Caco-2 (cell line): ENCODE measurements at regions not wholly inside any gene's neighbourhood (a gene's known extent, or its start where the extent isn't known, plus 50 kb on each side); places are given as distances from the start of the nearest gene placed in this dataset.

ENCODE experiments used
- BruUV-seq: library from RNA; stranded (reverse); fragments of 400-500 nt; replicated peaks from 2 replicates; lab custom pipeline; 2021; lab: Mats Ljungman, UMichigan
- CTCF ChIA-PET: fragments of 300-600 bp; sonication (Branson Sonifier 250); formaldehyde crosslinking; loops from one replicate; lab custom pipeline; 2022; ENCODE audit warnings: antibody characterized with exemption; lab: Charles Lee
- POLR2A ChIA-PET: fragments of 300-600 bp; sonication (Branson Sonifier 250); formaldehyde crosslinking; loops from one replicate; lab custom pipeline; 2022; ENCODE audit warnings: antibody characterized with exemption; lab: Charles Lee
- DNase-seq, 2 experiments: peaks; one replicate each; pipeline versions ENCODE4 v3.0.0 to v3.0.0-alpha.2; 2020 to 2022
- H3K27me3 ChIP-seq: replicated peaks from 2 replicates; pipeline ENCODE4 v1.6.0; 2011; ENCODE audit warnings: low read length; ENCODE audit not compliant: control insufficient read depth, insufficient read depth
- H3K36me3 ChIP-seq: 2 replicates; pipeline ENCODE4 v1.5.1; 2011; ENCODE audit warnings: low read length; ENCODE audit not compliant: control insufficient read depth, insufficient read depth
- H3K4me1 ChIP-seq: fragments of 250-450 bp; sonication (Bioruptor Pico); 2 replicates; pipeline ENCODE4 v1.5.1; 2020; ENCODE audit warnings: mild to moderate bottlenecking
- H3K4me3 ChIP-seq: 2 replicates; pipeline ENCODE4 v1.5.1; 2011; ENCODE audit warnings: low read depth, mild to moderate bottlenecking, control low read depth, low read length
- H3K9me3 ChIP-seq: fragments of 250-450 bp; sonication (Bioruptor Pico); 2 replicates; pipeline ENCODE4 v1.5.1; 2020; ENCODE audit warnings: mild to moderate bottlenecking, moderate library complexity
- H3K27ac Mint-ChIP-seq: one replicate; pipeline ENCODE4 v1.8.0; 2022; ENCODE audit warnings: mixed read lengths; ENCODE audit not compliant: unreplicated experiment
- H3K27me3 Mint-ChIP-seq: one replicate; pipeline ENCODE4 v1.8.0; 2022; ENCODE audit warnings: mixed read lengths; ENCODE audit not compliant: insufficient read depth, unreplicated experiment
- H3K36me3 Mint-ChIP-seq: one replicate; pipeline ENCODE4 v1.8.0; 2022; ENCODE audit warnings: mild to moderate bottlenecking, mixed read lengths; ENCODE audit not compliant: insufficient read depth, unreplicated experiment
- H3K4me1 Mint-ChIP-seq: one replicate; pipeline ENCODE4 v1.8.0; 2022; ENCODE audit warnings: low read depth, mixed read lengths; ENCODE audit not compliant: unreplicated experiment
- H3K4me3 Mint-ChIP-seq: one replicate; pipeline ENCODE4 v1.8.0; 2022; ENCODE audit warnings: mild to moderate bottlenecking, moderate library complexity, mixed read lengths; ENCODE audit not compliant: unreplicated experiment
- H3K9me3 Mint-ChIP-seq: one replicate; pipeline ENCODE4 v1.8.0; 2022; ENCODE audit warnings: mixed read lengths; ENCODE audit not compliant: unreplicated experiment
- CTCF ChIP-seq, 2 experiments: fragments of 200-600 bp in 1 of 2; IDR thresholded peaks; 1 replicate in 1 of 2; 2 replicates in 1 of 2; pipeline versions ENCODE4 v1.5.1 to v1.8.0; 2011 to 2022; ENCODE audit warnings: antibody characterized with exemption in 1 of 2, control low read depth in 1 of 2, inconsistent platforms in 1 of 2, low read depth in 1 of 2, low read length in 1 of 2, mild to moderate bottlenecking in 1 of 2, moderate library complexity in 1 of 2; ENCODE audit not compliant: insufficient read depth in 1 of 2, severe bottlenecking in 1 of 2, unreplicated experiment in 1 of 2
- intact Hi-C: fragments of 100-400 bp; cut with micrococcal nuclease; formaldehyde crosslinking; loops from one replicate; pipeline ENCODE4 v1.10.0; 2022; ENCODE audit not compliant: unreplicated experiment

DNA sequence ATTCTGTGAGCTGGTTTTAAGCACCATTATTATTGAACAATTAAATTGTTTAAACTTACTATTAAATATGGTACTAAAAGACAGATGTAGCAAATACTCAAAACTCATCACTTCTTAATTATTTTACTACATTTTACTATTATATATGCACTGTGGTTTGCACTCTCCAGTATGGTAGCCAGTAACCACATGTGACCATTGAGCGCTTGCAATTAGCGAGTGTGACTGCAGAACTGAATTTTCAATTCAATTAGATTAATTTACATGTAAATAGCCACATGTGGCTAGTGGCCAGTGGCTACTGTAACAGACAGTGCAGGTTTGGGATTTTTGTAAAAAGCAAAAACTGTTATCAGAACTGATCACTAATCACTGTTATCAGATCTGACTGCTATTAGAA is 208.2 kb upstream of the SOX21 start:
- ChIA-PET POLR2A (no interaction called here), CTCF (no interaction called here)
- Histone ChIP-seq H3K9me3 (no peaks in the 10 kb centered on the region), H3K36me3 (no peaks in the 10 kb centered on the region), H3K27me3 (no peaks in the 10 kb centered on the region), H3K4me1 (no peaks in the 10 kb centered on the region), H3K4me3 (no peak overlapping the region)
- no TSS peak for BruUV-seq
- no peak for DNase-seq
- peaks cover 7% of the 10 kb centered on the region for H3K4me1 Mint-ChIP-seq
- TF ChIP-seq CTCF (IDR thresholded peaks at IDR 0.05; ENCODE audit: insufficient read depth in 1 of 2, low read depth in 1 of 2, low read length in 1 of 2, severe bottlenecking in 1 of 2, unreplicated experiment in 1 of 2) = no peak
- no peaks in the 10 kb centered on the region for H3K9me3 Mint-ChIP-seq
- H3K27me3 Mint-ChIP-seq = peaks cover 4% of the 10 kb centered on the region
- no peak overlapping the region for H3K4me3 Mint-ChIP-seq
- no peaks in the 10 kb centered on the region for H3K36me3 Mint-ChIP-seq
- intact Hi-C loops = no loop called here
- H3K27ac Mint-ChIP-seq = no peak overlapping the region

DNA sequence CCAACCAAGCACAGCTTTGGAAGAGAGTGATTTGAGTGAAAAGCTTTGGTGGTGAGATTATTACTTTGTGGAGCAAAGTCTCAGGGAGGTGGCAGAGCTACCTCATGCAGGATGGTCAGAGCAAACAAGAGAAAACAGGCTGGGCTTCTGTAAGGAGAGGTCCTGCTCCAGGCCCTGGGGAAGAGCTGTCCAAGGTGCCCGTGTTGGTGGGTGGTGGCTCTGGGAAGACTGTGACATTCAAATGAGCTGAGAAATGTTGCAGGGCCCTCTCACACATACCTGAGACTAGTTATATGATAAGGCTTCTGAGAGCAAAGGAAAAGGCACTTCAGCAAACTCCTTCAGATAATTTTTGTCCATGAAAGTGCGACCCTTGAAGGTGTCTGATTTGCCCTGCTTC is 205.5 kb upstream of the SOX21 start:
- Histone ChIP-seq H3K4me3 (no peak overlapping the region), H3K36me3 (no peaks in the 10 kb centered on the region), H3K27me3 (no peaks in the 10 kb centered on the region), H3K9me3 (no peaks in the 10 kb centered on the region), H3K4me1 (no peaks in the 10 kb centered on the region)
- Mint-ChIP-seq H3K36me3 (no peaks in the 10 kb centered on the region), H3K27ac (no peak overlapping the region), H3K4me3 (no peak overlapping the region), H3K27me3 (peaks cover 11% of the 10 kb centered on the region), H3K9me3 (no peaks in the 10 kb centered on the region), H3K4me1 (peaks cover 7% of the 10 kb centered on the region)
- no peak for TF ChIP-seq CTCF (IDR thresholded peaks at IDR 0.05; ENCODE audit: insufficient read depth in 1 of 2, low read depth in 1 of 2, low read length in 1 of 2, severe bottlenecking in 1 of 2, unreplicated experiment in 1 of 2)
- intact Hi-C loops = no loop called here
- CTCF ChIA-PET = no interaction called here
- peak; percentile 43 to 45 for DNase-seq
- POLR2A ChIA-PET = no interaction called here
- no TSS peak for BruUV-seq

DNA sequence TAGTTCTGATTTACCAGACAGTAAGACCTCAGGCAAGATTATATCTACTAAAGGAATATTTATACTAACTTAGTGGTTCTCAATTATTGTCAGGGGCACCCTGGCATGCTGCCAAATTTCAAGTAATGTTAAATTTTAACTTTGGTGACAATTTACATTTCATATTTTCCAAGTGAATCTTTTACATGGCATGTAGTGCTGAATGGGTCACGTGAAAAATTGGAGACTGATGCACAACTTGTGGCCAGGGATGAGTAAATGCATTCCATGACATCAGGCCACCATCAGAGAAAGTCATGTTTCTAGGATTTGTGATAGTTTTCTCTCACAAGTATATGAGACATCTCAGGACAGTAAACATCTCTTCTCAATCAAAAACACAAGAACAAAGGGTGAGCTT is 202.6 kb upstream of the SOX21 start:
- H3K36me3 ChIP-seq = no peaks in the 10 kb centered on the region
- no peaks in the 10 kb centered on the region for H3K27me3 ChIP-seq
- Mint-ChIP-seq H3K27me3 (peaks cover 30% of the 10 kb centered on the region), H3K4me3 (no peak overlapping the region), H3K36me3 (no peaks in the 10 kb centered on the region), H3K4me1 (peaks cover 3% of the 10 kb centered on the region), H3K9me3 (no peaks in the 10 kb centered on the region), H3K27ac (no peak overlapping the region)
- TF ChIP-seq CTCF (IDR thresholded peaks at IDR 0.05; ENCODE audit: insufficient read depth in 1 of 2, low read depth in 1 of 2, low read length in 1 of 2, severe bottlenecking in 1 of 2, unreplicated experiment in 1 of 2) = no peak
- CTCF ChIA-PET = no interaction called here
- H3K4me3 ChIP-seq = no peak overlapping the region
- no peak for DNase-seq
- H3K9me3 ChIP-seq = no peaks in the 10 kb centered on the region
- no peaks in the 10 kb centered on the region for H3K4me1 ChIP-seq
- no TSS peak for BruUV-seq
- intact Hi-C loops = no loop called here
- POLR2A ChIA-PET = no interaction called here
